IMR-90 (cell line): ENCODE measurements at regions not wholly inside any gene's neighbourhood (a gene's known extent, or its start where the extent isn't known, plus 50 kb on each side); places are given as distances from the start of the nearest gene placed in this dataset.

ENCODE experiments used
- CHD1 ChIP-seq: IDR thresholded peaks from 2 replicates; pipeline ENCODE4 v1.6.1; 2012; ENCODE audit warnings: low read depth, low read length, improper control_type of control experiment
- CTCF ChIP-seq: conservative IDR thresholded peaks from 2 replicates; pipeline ENCODE4 v1.5.1; 2012; ENCODE audit warnings: mild to moderate bottlenecking, low read depth, low read length, improper control_type of control experiment
- FOS ChIP-seq: fragments of 150-350 bp; IDR thresholded peaks from 2 replicates; pipeline ENCODE4 v1.6.1; 2016; ENCODE audit warnings: low read depth, low read length
- MAFK ChIP-seq: IDR thresholded peaks from 2 replicates; pipeline ENCODE4 v1.6.1; 2012; ENCODE audit warnings: low read depth, low read length, improper control_type of control experiment
- POLR2A ChIP-seq: IDR thresholded peaks from 2 replicates; pipeline ENCODE4 v1.6.1; 2012; ENCODE audit warnings: mild to moderate bottlenecking, low read depth, low read length
- RAD21 ChIP-seq: IDR thresholded peaks from 2 replicates; pipeline ENCODE4 v1.6.1; 2012; ENCODE audit warnings: low read length, improper control_type of control experiment
- USF2 ChIP-seq: fragments of 150-350 bp; IDR thresholded peaks from 2 replicates; pipeline ENCODE4 v1.6.1; 2017; ENCODE audit warnings: mild to moderate bottlenecking, antibody characterized with exemption, low read length, low read depth

DNA sequence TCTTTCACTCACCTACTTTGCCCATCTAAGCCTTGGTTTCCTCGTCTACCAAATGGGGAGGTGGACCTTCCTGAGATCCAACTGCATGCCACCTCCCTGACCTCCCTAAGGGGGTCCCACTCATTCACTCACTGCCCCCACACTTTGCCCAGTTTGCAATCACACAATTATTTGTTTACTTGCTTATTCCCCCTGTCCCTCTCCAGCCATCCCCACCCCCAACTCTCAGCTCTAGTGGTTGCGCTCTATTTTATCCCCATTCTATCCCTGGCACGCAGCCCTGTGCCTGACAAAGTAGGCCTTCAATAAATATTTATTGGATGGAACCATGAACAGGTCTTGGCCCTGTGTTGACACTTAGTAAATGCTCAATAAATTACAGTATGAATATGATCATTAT lies 130.8 kb upstream of the LARP1 start:
- no peak for TF ChIP-seq CTCF
- no peak for TF ChIP-seq RAD21
- TF ChIP-seq MAFK = no peak
- TF ChIP-seq CHD1 = no peak
- no peak for TF ChIP-seq FOS
- no peak for TF ChIP-seq POLR2A
- TF ChIP-seq USF2 = no peak
